ENCODE measurements at regions not wholly inside any gene's neighbourhood (a gene's known extent, or its start where the extent isn't known, plus 50 kb on each side); places are given as distances from the start of the nearest gene placed in this dataset.
"Not testable (repeated sequence)": the region's sequence is repeated elsewhere in the genome, so short reads cannot be mapped to it uniquely, and the experiment has no call there.

- DNase-seq (ENCODE audit: low read depth), result no peak
- no peak overlapping the region for H3K4me3 ChIP-seq (ENCODE audit: low read depth, low read length)
- TF ChIP-seq, protein P1, sequence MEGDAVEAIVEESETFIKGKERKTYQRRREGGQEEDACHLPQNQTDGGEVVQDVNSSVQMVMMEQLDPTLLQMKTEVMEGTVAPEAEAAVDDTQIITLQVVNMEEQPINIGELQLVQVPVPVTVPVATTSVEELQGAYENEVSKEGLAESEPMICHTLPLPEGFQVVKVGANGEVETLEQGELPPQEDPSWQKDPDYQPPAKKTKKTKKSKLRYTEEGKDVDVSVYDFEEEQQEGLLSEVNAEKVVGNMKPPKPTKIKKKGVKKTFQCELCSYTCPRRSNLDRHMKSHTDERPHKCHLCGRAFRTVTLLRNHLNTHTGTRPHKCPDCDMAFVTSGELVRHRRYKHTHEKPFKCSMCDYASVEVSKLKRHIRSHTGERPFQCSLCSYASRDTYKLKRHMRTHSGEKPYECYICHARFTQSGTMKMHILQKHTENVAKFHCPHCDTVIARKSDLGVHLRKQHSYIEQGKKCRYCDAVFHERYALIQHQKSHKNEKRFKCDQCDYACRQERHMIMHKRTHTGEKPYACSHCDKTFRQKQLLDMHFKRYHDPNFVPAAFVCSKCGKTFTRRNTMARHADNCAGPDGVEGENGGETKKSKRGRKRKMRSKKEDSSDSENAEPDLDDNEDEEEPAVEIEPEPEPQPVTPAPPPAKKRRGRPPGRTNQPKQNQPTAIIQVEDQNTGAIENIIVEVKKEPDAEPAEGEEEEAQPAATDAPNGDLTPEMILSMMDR (conservative IDR thresholded peaks at IDR 0.05; ENCODE audit: low read depth, low read length), result no peak
Measured at GRCh38 chr15:92796161-92796611, 103.9 kb upstream of the CHD2 start.

GRCh38 chr15:92797168-92798052 lies 102.7 kb upstream of the CHD2 start:
- H3K4me3 ChIP-seq (ENCODE audit: low read depth, low read length), result no peak overlapping the region
- TF ChIP-seq, protein P1 (conservative IDR thresholded peaks at IDR 0.05; ENCODE audit: low read depth, low read length), result peak; percentile 63

DNA sequence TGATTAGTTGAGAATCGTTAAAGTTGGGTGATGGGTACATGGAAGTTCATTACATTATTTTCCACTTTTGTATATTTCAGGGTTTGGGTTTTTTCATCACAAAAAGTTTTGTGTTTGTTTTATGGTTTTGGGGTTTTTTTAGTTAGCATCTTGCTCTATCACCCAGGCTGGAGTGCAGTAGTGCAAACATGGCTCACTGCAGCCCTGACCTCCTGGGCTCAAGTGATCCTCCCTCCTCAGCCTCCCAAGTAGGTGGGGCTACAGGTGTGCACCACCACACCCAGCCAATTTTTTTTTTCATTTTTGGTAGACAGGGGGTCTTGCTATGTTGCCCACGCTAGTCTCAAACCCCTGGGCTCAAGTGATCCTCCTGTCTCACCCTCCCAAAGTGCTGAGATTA lies 100.1 kb upstream of the CHD2 start:
- no peak overlapping the region for H3K4me3 ChIP-seq (ENCODE audit: low read depth, low read length)
- TF ChIP-seq, protein P1 (conservative IDR thresholded peaks at IDR 0.05; ENCODE audit: low read depth, low read length), result no peak
- DNase-seq (ENCODE audit: low read depth), result no peak

More at GRCh38 chr15:92797168-92798052, 102.7 kb upstream of the CHD2 start:
- no peak for DNase-seq (ENCODE audit: low read depth)

- H3K4me3 ChIP-seq (ENCODE audit: low read depth, low read length); DNase-seq (ENCODE audit: low read depth): not testable (repeated sequence)
Measured at GRCh38 chr15:92800416-92801055, 99.6 kb upstream of the CHD2 start.

GRCh38 chr15:92801056-92801773 lies 98.9 kb upstream of the CHD2 start:
- not testable (repeated sequence) for H3K4me3 ChIP-seq (ENCODE audit: low read depth, low read length); DNase-seq (ENCODE audit: low read depth)

GRCh38 chr15:92801774-92802464 lies 98.2 kb upstream of the CHD2 start:
- no peak for DNase-seq (ENCODE audit: low read depth)
- TF ChIP-seq, protein P1 (conservative IDR thresholded peaks at IDR 0.05; ENCODE audit: low read depth, low read length), result no peak
- H3K4me3 ChIP-seq (ENCODE audit: low read depth, low read length), result no peak overlapping the region

- no peak for DNase-seq (ENCODE audit: low read depth)
- TF ChIP-seq, protein P1 (conservative IDR thresholded peaks at IDR 0.05; ENCODE audit: low read depth, low read length), result no peak
- no peak overlapping the region for H3K4me3 ChIP-seq (ENCODE audit: low read depth, low read length)
Measured at GRCh38 chr15:92803536-92803851, 96.6 kb upstream of the CHD2 start.
